ENCODE measurements at regions not wholly inside any gene's neighbourhood (a gene's known extent, or its start where the extent isn't known, plus 50 kb on each side); places are given as distances from the start of the nearest gene placed in this dataset.

DNA sequence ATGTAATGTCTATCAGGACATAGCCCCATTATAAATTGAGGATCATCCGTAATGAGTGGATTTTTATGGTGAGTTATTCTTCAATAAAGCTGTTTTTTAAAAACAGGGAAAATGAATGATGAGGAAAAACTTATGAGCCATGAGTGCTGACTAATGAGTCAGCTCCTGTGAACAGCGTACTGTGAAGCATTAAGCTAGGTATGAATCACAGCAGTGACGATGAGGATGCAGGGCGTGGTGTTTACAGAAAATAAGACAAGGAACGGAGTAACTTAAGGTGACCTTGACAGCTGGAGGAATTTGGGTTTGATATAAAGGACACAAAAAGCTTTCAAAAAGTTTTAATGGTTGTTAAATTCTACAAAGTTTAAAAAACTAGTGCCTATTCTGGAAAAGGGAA lies 96.3 kb downstream of the FOXF2 start:
- DNase-seq, result no peak

- DNase-seq, result no peak
Measured at GRCh38 chr6:1486387-1486786, 97.0 kb downstream of the FOXF2 start.

- DNase-seq, result no peak
Measured at GRCh38 chr6:1487239-1487638, 97.9 kb downstream of the FOXF2 start.

DNA sequence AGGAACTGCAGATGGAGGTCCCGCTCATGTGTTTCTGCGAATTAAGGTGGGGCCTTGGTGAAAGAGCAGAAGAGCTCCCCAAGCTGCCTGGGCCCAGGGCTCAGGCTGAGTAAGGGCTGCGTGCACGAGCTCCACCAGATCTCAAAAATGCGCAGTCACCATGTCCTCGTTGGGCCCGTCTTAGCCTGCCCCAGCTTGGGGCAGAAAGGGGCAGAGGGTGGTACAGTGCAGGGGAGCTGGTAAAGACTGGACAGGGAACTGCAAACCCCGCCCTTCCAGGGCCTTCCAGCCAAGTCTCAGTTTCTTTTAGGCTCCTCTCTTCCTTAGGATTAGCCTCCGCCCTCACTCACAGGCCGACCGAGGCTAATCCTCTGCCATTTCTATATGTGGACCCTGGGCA lies 101.6 kb downstream of the FOXF2 start:
- no peak for DNase-seq

GRCh38 chr6:1491591-1492319 lies 102.4 kb downstream of the FOXF2 start:
- DNase-seq, result no peak

DNA sequence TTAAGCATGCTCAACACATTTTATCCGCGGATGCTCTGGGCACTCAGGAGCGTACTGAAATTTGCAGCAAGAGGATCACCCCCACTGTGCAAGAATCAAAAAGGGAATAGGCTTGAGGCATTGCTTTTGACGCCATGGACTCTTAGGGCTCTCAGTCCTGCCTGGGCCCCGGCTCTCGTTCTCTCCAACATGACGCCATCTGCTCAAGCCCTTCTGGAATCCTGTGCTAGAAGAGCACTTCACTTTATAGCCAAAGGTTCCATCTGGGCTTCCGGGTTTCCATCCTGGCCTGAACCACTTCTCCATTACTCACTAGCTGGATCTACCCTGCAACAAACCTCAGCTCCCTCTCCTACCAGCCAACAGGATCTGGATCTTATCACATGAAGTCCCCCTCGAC lies 105.3 kb downstream of the FOXF2 start:
- no peak for DNase-seq

GRCh38 chr6:1495344-1495743 lies 106.0 kb downstream of the FOXF2 start:
- DNase-seq, result no peak

GRCh38 chr6:1496092-1496491 lies 106.7 kb downstream of the FOXF2 start:
- no peak for DNase-seq

- no peak for DNase-seq
Measured at GRCh38 chr6:1496836-1497760, 107.7 kb downstream of the FOXF2 start.

GRCh38 chr6:1497761-1498105 lies 108.4 kb downstream of the FOXF2 start:
- DNase-seq, result no peak

DNA sequence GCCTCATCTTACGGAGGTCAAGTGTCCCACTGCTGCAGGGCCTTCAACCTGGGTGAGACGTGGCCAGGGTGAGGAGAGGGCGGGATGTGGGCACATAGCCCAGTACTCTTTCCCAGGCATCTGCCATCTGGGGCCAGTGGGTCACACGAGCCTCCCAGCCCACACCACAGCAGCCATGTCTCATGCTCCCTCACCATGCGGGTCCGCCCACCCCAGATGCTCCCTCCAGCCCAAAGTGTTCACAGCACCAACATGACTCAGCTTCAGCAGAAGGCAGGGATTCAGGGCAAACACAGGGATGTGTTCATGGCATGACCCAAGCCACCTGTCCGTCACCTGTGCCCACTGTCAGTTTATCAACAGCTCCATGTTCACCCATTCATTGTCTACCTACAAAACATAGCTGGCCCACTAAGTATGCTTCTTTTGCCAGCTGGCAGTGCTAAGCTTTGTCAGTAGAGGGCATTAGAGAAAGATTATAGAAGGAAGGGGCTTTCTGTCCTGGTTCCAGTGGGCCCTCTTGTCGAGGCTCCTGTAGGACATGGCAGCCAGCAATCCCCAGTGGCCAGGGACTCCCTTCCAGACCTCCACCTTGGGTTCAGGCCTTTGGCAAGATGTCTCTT lies 109.2 kb downstream of the FOXF2 start:
- DNase-seq, result no peak

DNA sequence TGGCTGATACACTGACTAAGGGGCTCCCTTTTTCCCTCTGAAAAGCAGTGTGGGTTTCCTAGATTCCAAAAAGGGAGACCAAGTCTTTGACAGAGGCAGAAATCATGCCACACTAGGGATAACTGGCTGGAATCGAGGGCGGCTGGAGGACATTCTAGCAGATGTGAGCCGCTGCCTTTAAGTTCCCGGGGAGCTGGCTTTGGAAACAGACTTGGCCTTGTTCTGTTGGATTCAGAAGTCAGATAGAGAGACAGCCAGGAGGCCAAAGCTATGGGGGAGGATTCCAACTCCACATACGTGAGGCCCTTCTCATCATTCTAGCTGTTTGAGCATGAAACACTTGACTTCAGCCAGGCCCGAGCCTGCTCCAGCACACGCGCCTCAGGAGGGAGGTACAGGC lies 109.9 kb upstream of the FOXC1 start:
- DNase-seq, result no peak

DNA sequence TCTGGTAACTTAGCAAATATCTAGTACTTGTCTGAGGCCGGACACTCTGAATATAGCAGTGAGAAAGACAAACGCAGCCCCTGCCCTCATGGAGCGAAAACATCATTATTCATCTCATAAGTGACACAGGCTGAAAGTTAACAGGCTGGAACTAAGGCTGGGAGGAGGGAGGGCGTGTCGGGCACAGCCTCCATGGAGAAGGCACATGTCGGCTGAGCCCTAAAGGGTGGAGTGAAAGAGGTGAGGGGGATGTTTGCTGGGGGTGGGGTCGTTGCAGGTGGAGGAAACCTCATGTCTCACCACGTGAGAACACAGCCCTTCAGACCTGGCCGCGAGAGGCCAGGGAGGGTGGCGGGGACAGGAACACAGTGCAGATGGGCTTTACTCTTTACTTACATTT lies 108.8 kb upstream of the FOXC1 start:
- no peak for DNase-seq

GRCh38 chr6:1502041-1502440 lies 107.7 kb upstream of the FOXC1 start:
- no peak for DNase-seq

- DNase-seq, result no peak
Measured at GRCh38 chr6:1503811-1504210, 105.9 kb upstream of the FOXC1 start.

GRCh38 chr6:1504465-1504864 lies 105.2 kb upstream of the FOXC1 start:
- DNase-seq, result no peak

DNA sequence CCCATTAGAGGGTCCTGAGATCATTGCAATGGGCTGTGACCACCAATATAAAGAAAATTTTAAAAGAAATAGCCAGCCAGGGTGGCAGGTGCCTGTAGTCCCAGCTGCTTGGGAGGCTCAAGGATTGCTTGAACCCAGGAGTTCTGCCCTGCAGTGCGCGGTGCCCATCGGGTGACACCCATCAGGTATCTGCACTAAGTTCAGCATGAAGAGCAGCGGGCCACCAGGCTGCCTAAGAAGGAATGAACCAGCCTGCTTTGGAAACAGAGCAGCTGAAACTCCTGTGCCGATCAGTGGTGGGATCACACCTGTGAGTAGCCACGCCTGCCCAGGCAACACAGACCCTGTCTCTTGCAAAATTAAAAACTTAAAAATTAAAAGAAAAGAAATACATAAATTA lies 102.5 kb upstream of the FOXC1 start:
- DNase-seq, result no peak

DNA sequence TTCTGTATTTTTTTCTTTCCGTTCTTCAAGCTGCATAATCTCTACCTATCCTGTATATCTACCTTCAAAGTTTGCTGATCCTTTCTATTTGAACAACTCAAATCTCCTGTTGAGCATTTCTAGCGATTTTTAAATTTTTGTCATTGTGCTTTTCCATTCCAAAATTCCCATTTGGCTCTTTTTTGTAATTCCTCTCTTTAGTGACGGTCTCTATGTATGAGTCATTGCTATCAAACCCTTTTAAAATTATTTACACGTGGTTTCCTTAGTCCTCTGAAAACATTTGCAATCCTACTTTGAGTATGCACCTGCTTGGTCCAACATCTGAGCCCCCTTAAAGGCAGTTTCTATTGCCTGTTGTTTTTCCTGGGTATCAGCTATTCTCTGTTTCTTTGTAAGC lies 100.5 kb upstream of the FOXC1 start:
- DNase-seq, result no peak

- no peak for DNase-seq
Measured at GRCh38 chr6:1510239-1510638, 99.5 kb upstream of the FOXC1 start.

- no peak for DNase-seq
Measured at GRCh38 chr6:1513215-1513780, 96.4 kb upstream of the FOXC1 start.

- no peak for DNase-seq
Measured at GRCh38 chr6:1514078-1514477, 95.6 kb upstream of the FOXC1 start.

DNA sequence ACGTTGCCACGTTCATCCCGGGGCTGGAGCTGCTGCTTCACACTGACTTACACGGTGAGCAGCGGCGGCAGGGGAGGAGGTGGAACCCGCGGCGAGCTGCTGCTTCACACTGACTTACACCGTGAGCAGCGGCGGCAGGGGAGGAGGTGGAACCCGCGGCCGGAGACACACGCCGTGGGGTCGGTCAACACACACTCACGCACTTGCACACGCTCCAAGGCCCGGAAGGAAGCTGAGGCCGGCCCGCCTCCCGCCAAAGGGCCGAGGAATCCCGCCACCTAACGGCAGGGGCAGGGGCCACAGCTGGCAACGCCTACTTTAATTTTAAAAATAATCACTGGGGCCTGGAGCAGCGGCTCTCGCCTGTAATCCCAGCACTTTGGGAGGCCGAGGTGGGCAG lies 94.4 kb upstream of the FOXC1 start:
- no peak for DNase-seq

DNA sequence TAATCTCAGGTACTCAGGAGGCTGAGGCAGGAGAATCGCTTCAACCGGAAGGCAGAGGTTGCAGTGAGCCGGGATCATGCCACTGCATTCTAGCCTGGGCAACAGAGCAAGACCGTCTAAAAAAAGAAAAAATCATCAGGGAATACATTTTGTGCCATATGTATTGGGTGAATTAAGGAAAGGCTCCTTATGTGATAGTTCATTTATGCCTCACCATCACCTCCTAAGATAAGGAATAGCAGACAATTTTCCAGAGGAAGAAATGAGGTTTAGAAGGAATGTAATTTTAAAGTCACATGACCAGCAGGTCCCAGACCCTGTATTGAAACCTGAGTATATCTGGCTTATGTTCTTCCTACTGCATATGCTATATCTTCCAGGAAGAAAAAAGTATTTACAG lies 93.9 kb upstream of the FOXC1 start:
- DNase-seq, result no peak

Measured in CD4-positive, alpha-beta T cell treated with Interleukin-10 for 1 hour (primary cell).